GM10266 (cell line): ENCODE measurements at regions not wholly inside any gene's neighbourhood (a gene's known extent, or its start where the extent isn't known, plus 50 kb on each side); places are given as distances from the start of the nearest gene placed in this dataset.

Source experiments
- DNase-seq: peaks from one replicate; pipeline ENCODE4 v3.0.0; 2012; ENCODE audit errors: extremely low spot score
- CTCF ChIP-seq: IDR thresholded peaks from 2 replicates; pipeline ENCODE4 v1.5.1; 2012; ENCODE audit warnings: mild to moderate bottlenecking, low read depth; ENCODE audit not compliant: control insufficient read depth, insufficient read depth; ENCODE audit errors: missing control alignments

- DNase-seq = no peak
- no peak for TF ChIP-seq CTCF
These were observed 229.0 kb upstream of the SLCO3A1 start for GRCh38 chr15:91624353-91624968.

GRCh38 chr15:91625506-91625905 lies 228.0 kb upstream of the SLCO3A1 start:
- no peak for TF ChIP-seq CTCF
- DNase-seq = no peak

GRCh38 chr15:91627473-91628278 lies 225.8 kb upstream of the SLCO3A1 start:
- DNase-seq = no peak
- TF ChIP-seq CTCF = no peak

- no peak for DNase-seq
- TF ChIP-seq CTCF = no peak
These were observed 223.4 kb upstream of the SLCO3A1 start for GRCh38 chr15:91630090-91630489.

- DNase-seq = no peak
- no peak for TF ChIP-seq CTCF
These were observed 221.3 kb upstream of the SLCO3A1 start for GRCh38 chr15:91632176-91632575.

GRCh38 chr15:91632981-91633380 lies 220.5 kb upstream of the SLCO3A1 start:
- no peak for DNase-seq
- TF ChIP-seq CTCF = no peak

- DNase-seq = no peak
- no peak for TF ChIP-seq CTCF
These were observed 219.3 kb upstream of the SLCO3A1 start for GRCh38 chr15:91634179-91634578.
